Aorta (tissue), 5 donors: ENCODE measurements at regions not wholly inside any gene's neighbourhood (a gene's known extent, or its start where the extent isn't known, plus 50 kb on each side); places are given as distances from the start of the nearest gene placed in this dataset.

Experiments
- ATAC-seq: fragments of 200-7000 bp; cut with Tn5 transposase; one replicate; pipeline ENCODE4 v1.9.1; 2022; ENCODE audit warnings: moderate library complexity; ENCODE audit not compliant: low FRiP score
- DNase-seq, 2 donors: peaks; one replicate each; pipeline ENCODE4 v3.0.0-alpha.2; 2020
- H3K27ac ChIP-seq, 2 donors: one replicate each; pipeline ENCODE4 v1.5.1; 2013; ENCODE audit warnings: low read length in 2 of 2, mild to moderate bottlenecking in 2 of 2, moderate library complexity in 2 of 2, control low read depth in 1 of 2, inconsistent platforms in 1 of 2, low read depth in 1 of 2
- H3K27me3 ChIP-seq, 2 donors: one replicate each; pipeline ENCODE4 v1.6.1; 2013; ENCODE audit warnings: control low read depth in 1 of 2, low read length in 1 of 2, mild to moderate bottlenecking in 1 of 2, moderate library complexity in 1 of 2; ENCODE audit not compliant: insufficient read depth in 2 of 2, control insufficient read depth in 1 of 2
- H3K36me3 ChIP-seq, 2 donors: one replicate each; pipeline ENCODE4 v1.6.1; 2013; ENCODE audit warnings: control low read depth in 1 of 2, low read length in 1 of 2, mild to moderate bottlenecking in 1 of 2; ENCODE audit not compliant: insufficient read depth in 2 of 2, control insufficient read depth in 1 of 2
- H3K4me1 ChIP-seq, 2 donors: one replicate each; pipeline ENCODE4 v1.6.1; 2013; ENCODE audit warnings: low read length in 2 of 2, control low read depth in 1 of 2, mild to moderate bottlenecking in 1 of 2, moderate library complexity in 1 of 2; ENCODE audit not compliant: insufficient read depth in 2 of 2, control insufficient read depth in 1 of 2
- H3K4me3 ChIP-seq, 2 donors: one replicate each; pipeline ENCODE4 v1.5.1; 2013; ENCODE audit warnings: low read length in 2 of 2, control low read depth in 1 of 2, mild to moderate bottlenecking in 1 of 2
- H3K9me3 ChIP-seq: one replicate; pipeline ENCODE4 v1.6.1; 2013; ENCODE audit warnings: mild to moderate bottlenecking, low read length; ENCODE audit not compliant: control insufficient read depth
- WGBS, 2 donors: extraction: QIAGEN DNeasy Blood & Tissue Kit; methylation state at CpG; one replicate each; pipeline ENCODE4 v1.1.7; 2013; 5-methylcytosine and 5-hydroxymethylcytosine counted together
- intact Hi-C, 2 donors: fragments of 100-400 bp; cut with DNase I; formaldehyde crosslinking; loops; one replicate each; pipeline versions ENCODE4 v1.14.2 to v1.15.0; 2022
- donor health status: healthy with polysubstance abuse.
- donor health status: Bipolar disorder and iron deficiency.
- donor health status: DM: no; HTN: no; CAD: no.
- donor health status: DM: no; HTN: no; CAD: no.
- donor health status: DM: yes; HTN: yes; CAD: no.

GRCh38 chr2:120945832-120946499 is 210.3 kb downstream of the GLI2 start:
- no peaks in the 10 kb centered on the region for H3K36me3 ChIP-seq
- H3K9me3 ChIP-seq: no peaks in the 10 kb centered on the region
- H3K4me1 ChIP-seq: no peaks in the 10 kb centered on the region
- ATAC-seq (no peak), DNase-seq (no peak)
- intact Hi-C loops: no loop called here
- no peak overlapping the region for H3K4me3 ChIP-seq
- no peaks in the 10 kb centered on the region for H3K27me3 ChIP-seq
- no peak overlapping the region for H3K27ac ChIP-seq
- WGBS, 2 donors: 95 to 97% methylated on average over 4 of the region's 4 CpGs

GRCh38 chr2:120947327-120947726 is 211.7 kb downstream of the GLI2 start:
- no peaks in the 10 kb centered on the region for H3K9me3 ChIP-seq
- 94 to 95% methylated on average over 5 of the region's 5 CpGs for WGBS, 2 donors
- no peak overlapping the region for H3K27ac ChIP-seq
- no peaks in the 10 kb centered on the region for H3K36me3 ChIP-seq
- intact Hi-C loops: no loop called here
- no peaks in the 10 kb centered on the region for H3K27me3 ChIP-seq
- no peak for DNase-seq
- no peaks in the 10 kb centered on the region for H3K4me1 ChIP-seq
- H3K4me3 ChIP-seq: no peak overlapping the region
- no peak for ATAC-seq

- 95 to 96% methylated on average over 10 of the region's 10 CpGs for WGBS, 2 donors
- DNase-seq (no peak), ATAC-seq (no peak)
Observed at GRCh38 chr2:120947982-120948661, 212.5 kb downstream of the GLI2 start.

GRCh38 chr2:120948662-120949011 is 213.0 kb downstream of the GLI2 start:
- no peak for DNase-seq
- Histone ChIP-seq H3K27ac (no peak overlapping the region), H3K4me3 (no peak overlapping the region), H3K9me3 (no peaks in the 10 kb centered on the region), H3K27me3 (no peaks in the 10 kb centered on the region), H3K36me3 (no peaks in the 10 kb centered on the region), H3K4me1 (no peaks in the 10 kb centered on the region)
- WGBS, 2 donors: 69 to 81% methylated on average over 8 of the region's 8 CpGs
- no peak for ATAC-seq
- intact Hi-C loops: no loop called here

More at GRCh38 chr2:120947982-120948661, 212.5 kb downstream of the GLI2 start:
- intact Hi-C loops: no loop called here
- no peaks in the 10 kb centered on the region for H3K36me3 ChIP-seq
- no peaks in the 10 kb centered on the region for H3K9me3 ChIP-seq
- H3K27ac ChIP-seq: no peak overlapping the region
- H3K4me1 ChIP-seq: no peaks in the 10 kb centered on the region
- H3K27me3 ChIP-seq: no peaks in the 10 kb centered on the region
- H3K4me3 ChIP-seq: no peak overlapping the region

- intact Hi-C loops: no loop called here
Observed at GRCh38 chr2:120949027-120949956, 213.6 kb downstream of the GLI2 start.

GRCh38 chr2:120949957-120950590 is 214.4 kb downstream of the GLI2 start:
- DNase-seq (no peak), ATAC-seq (no peak)
- intact Hi-C loops: no loop called here
- no peak overlapping the region for H3K27ac ChIP-seq
- no peaks in the 10 kb centered on the region for H3K9me3 ChIP-seq
- no peaks in the 10 kb centered on the region for H3K36me3 ChIP-seq
- no peaks in the 10 kb centered on the region for H3K4me1 ChIP-seq
- H3K27me3 ChIP-seq: no peaks in the 10 kb centered on the region
- no peak overlapping the region for H3K4me3 ChIP-seq
- WGBS, 2 donors: 89 to 91% methylated on average over 7 of the region's 7 CpGs

More at GRCh38 chr2:120949027-120949956, 213.6 kb downstream of the GLI2 start:
- no peak overlapping the region for H3K4me3 ChIP-seq
- WGBS, 2 donors: 86 to 87% methylated on average over 12 of the region's 12 CpGs
- H3K27ac ChIP-seq: no peak overlapping the region
- DNase-seq: no peak
- H3K4me1 ChIP-seq: no peaks in the 10 kb centered on the region
- no peaks in the 10 kb centered on the region for H3K27me3 ChIP-seq
- H3K36me3 ChIP-seq: no peaks in the 10 kb centered on the region
- no peak for ATAC-seq
- H3K9me3 ChIP-seq: no peaks in the 10 kb centered on the region

GRCh38 chr2:120951693-120952092 is 216.0 kb downstream of the GLI2 start:
- 74 to 81% methylated on average over 6 of the region's 6 CpGs for WGBS, 2 donors

GRCh38 chr2:120952318-120952717 is 216.7 kb downstream of the GLI2 start:
- intact Hi-C loops: no loop called here
- Histone ChIP-seq H3K27ac (no peak overlapping the region), H3K36me3 (no peaks in the 10 kb centered on the region), H3K9me3 (no peaks in the 10 kb centered on the region), H3K4me3 (no peak overlapping the region), H3K27me3 (no peaks in the 10 kb centered on the region), H3K4me1 (no peaks in the 10 kb centered on the region)
- DNase-seq (no peak), ATAC-seq (no peak)
- 90 to 91% methylated on average over 9 of the region's 9 CpGs for WGBS, 2 donors

More at GRCh38 chr2:120951693-120952092, 216.0 kb downstream of the GLI2 start:
- no peak overlapping the region for H3K27ac ChIP-seq
- no peaks in the 10 kb centered on the region for H3K4me1 ChIP-seq
- ATAC-seq: no peak
- H3K4me3 ChIP-seq: no peak overlapping the region
- no peaks in the 10 kb centered on the region for H3K27me3 ChIP-seq
- no peaks in the 10 kb centered on the region for H3K9me3 ChIP-seq
- no peak for DNase-seq
- no peaks in the 10 kb centered on the region for H3K36me3 ChIP-seq
- intact Hi-C loops: no loop called here
